Myocyte (in vitro differentiated cells): ENCODE measurements at regions not wholly inside any gene's neighbourhood (a gene's known extent, or its start where the extent isn't known, plus 50 kb on each side); places are given as distances from the start of the nearest gene placed in this dataset.
A peak's percentile ranks its signal among the peaks of the same experiment; 100 is the strongest.
"Not testable (repeated sequence)": the region's sequence is repeated elsewhere in the genome, so short reads cannot be mapped to it uniquely, and the experiment has no call there.

Experiments used
- DNase-seq: peaks from one replicate; pipeline ENCODE4 v3.0.0-alpha.2; 2012; ENCODE audit warnings: low read depth

DNA sequence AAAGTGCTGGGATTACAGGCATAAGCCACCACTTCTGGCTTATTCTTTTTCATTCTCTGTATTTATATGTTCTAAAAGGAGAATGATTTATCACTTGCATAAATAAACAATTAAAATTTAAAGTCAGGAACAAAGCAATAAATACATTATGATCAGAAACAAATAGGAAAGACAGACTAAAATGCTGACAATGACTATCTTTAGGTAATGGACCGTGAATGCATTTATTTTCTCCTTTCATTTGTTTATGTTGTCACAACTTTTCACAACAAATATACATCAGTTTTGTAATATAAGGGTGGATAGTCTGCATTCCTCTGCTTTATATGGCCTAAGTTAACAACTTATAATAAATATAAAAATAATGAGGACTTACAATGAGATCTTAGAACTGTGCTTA is 199.2 kb upstream of the EPHA4 start:
- no peak for DNase-seq

DNA sequence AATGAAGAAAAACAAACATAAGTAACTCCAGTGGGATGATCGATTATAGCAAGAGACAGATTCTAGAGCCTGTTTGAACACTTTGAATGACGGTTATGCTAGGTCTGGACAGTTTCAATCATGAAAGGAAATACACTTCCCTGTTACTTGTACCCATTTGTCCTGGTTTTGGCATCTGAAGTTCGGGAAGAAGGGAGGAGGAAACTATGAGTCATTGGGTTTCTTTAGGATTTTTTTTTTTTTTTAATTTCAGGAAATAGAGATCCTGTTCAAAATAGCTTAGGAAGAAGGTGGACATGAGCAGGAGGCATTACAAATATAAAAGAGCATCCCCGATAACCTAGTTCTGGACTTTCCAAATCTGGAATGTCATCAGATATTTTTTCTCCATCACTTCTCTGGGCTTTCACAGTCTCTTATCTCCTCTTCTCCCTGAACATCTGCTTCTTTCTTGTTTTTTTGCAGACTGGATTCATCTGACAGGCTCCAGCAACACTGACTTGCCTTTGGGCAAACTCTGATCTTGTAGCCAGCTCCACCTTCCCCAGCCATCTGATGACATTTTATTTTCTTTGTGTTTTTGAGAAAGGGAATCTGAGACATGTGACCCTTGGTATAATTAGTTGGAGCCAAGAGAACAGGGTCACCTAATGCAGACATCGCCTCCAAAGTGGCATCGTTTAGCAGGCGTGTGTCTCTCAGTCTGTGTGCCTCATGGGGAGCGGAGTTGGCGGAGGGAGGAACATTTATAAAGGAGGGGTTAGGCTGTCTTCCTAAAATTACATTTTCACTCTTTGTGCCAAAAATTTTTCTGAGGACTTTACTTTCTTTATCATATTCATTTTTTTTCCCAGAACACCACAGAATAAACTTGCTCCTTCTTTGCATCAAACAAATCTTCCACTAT is 195.3 kb upstream of the EPHA4 start:
- DNase-seq: no peak

GRCh38 chr2:221762496-221762895 is 190.4 kb upstream of the EPHA4 start:
- no peak for DNase-seq

- DNase-seq: no peak
These were observed 189.2 kb upstream of the EPHA4 start for GRCh38 chr2:221761260-221761659.

DNA sequence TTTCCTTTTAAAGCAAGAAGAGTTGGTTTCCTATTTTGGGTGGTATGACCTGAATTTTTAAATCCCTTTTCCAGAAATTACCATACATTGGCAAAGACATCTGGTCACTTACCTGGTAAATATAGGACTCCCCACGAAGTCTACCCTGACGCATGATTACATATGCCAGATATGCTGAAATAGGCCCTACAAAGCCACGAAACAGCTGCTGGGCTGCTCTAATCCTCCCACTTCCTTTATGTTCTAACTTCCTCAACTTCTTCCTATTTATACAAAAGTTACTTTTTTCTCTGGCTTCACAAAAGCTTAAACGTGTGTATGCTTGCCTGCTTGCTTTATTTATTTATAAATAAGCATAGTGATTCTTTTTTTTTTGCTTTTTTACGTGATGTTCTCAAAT is 186.0 kb upstream of the EPHA4 start:
- peak; percentile 6 for DNase-seq

DNA sequence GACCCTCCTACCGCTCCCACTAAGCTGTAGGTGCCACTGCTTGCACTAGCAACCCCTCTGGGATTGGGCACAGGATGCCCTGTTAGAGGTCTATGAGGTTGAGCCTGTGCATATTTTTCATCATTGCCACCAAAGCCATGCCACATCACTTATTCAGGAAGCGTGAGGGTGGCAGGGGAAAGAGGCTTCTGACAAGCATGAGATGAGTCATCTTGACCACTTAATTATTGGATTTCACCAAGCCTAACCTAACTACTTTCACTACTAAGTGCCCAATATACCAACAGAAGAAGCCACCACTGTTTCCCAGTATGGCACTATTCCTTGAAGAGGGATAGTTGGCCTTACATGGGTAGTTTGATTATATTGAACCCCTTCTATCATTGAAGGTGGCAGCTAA is 181.3 kb upstream of the EPHA4 start:
- DNase-seq: no peak

DNA sequence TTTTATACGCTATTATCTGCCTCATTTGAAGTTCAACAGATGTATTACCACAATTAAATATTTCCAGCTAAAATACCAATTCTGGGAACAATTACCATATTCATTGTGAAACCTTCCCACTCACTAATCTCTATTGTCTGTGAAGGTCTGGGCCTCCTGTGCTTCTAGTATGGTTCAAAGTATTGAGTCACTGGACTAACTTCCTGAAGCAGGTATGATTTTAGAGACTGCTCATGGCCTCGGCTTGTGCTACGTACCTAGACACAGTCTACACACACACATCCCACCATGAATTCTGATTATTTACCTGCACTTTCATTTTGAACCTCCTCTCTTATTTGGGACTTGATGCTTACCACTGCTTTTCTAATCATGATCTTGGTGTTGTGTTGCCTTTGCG is 180.7 kb upstream of the EPHA4 start:
- DNase-seq: no peak

DNA sequence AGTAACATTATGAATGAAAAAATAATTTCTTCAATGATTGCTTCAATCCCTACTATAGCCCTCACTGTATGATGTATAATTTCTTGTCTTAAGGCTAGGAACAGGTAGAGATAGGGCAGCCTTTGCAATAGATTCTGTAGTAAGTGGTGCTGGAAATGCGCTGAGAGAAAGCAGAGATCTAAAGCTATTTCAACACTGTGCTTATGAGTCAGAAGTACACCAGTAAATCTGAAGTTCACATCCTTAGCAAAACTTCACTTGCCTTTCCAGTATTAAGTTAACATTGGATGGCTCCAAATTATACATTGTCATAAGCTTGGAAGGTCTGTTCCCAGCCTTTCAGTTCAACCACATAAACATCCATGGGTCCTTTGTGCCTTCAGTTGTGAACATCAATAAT is 178.2 kb upstream of the EPHA4 start:
- DNase-seq: no peak

DNA sequence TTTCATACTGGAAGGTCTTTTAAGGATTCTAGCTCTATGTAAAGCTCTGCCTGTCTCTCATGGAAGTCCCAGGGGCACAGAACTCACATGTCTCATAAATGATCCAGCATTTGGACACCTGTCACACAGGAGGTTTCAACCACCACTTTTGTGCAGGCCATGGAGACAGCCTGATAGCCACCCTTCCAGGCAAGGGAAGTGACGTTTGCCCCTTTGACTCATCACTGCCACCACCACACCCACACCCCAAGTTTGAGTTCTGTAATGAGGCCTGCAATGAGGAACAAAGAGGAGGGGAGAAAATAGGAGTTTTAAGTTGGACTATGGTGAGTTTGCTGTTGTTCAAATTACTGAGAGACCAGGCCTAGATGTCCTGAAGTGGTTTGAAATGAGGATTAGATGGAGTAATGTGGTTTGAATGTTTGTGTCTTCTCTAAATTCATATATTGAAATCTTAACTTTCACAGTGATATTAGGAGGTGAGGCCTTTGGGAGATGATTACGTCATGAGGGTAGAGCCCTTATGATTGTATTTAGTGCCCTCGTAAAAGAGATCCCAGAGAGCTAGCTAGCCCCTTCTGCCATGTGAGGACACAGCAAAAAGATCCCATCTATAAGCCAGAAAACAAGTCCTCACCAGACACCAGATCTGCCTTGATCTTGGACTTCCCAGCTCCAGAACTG is 175.3 kb upstream of the EPHA4 start:
- peak; percentile 12 for DNase-seq

DNA sequence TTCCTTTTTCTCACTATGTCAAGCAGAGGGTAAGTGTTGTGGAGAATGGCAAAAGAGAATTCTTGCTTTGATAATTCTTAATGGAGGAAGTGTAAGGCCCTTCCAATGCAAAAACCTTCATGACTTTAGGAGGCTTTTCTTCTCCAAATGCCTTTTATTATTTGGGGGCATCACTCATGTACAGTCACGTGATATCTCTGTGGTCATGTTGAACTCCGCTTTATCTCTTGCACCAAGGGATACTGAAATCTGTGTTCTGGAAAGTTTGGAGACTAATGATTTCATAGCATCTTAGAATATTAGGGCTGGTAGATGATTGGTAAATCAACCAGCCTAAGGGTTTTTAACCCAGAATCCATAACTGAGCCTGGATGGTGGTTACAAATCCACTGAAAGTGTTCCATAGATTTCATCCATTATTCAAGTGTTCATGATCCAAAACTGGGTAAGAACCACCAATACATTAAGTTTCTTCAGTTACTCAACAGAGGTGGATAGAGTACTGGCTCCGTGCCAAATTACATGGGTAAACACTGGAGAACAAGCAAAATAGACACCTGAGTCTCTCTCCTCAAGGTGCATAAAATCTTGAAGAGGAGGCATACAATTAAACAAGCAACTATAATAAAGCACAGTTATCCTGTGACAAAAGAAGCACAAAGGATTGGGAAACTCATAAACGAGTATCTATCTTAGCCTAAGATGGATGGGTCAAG is 169.6 kb upstream of the EPHA4 start:
- no peak for DNase-seq

GRCh38 chr2:221731432-221732145 is 159.5 kb upstream of the EPHA4 start:
- no peak for DNase-seq

- DNase-seq: no peak
These were observed 154.9 kb upstream of the EPHA4 start for GRCh38 chr2:221726894-221727513.

DNA sequence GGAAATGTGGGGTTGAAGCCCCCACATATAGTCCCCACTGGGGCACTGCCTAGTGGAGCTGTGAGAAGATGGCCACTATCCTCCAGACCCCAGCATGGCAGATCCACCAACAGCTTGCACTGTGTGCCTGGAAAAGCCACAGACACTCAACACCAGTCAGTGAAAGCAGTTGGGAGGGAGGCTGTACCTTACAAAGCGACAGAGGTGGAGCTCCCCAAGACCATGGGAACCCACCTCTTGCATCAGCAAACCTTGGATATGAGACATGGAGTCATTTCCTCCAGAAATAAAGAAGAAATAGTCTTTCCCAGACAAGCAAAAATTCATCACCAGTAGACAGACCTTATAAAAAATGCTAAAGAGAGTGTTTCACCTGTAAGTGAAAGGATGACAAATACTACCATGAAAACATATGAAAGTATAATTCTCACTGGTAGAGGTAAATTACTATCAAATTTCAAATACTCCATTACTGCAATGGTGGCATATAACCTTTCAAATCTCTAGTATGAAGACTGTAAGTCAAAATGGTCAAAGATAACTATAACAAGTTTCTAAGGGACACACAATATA is 152.6 kb upstream of the EPHA4 start:
- no peak for DNase-seq

DNA sequence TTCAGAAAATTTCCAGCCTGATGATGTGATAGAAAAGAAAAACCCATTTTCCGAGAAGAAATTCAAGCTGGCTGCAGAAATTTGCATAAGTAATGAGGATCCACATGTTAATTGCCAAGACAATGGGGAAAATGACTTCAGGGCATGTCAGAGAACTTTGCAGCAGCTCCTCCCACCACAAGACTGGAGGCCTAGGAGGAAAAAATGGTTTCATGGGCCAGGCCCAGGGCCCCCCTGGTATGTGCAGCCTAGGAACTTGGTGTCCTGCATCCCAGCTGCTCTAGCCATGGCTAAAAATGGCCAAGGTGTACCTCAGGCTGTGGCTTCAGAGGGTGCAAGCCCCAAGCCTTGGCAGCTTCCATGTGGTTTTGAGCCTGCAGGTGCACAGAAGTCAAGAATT is 152.0 kb upstream of the EPHA4 start:
- not testable (repeated sequence) for DNase-seq

GRCh38 chr2:221716426-221717303 is 144.6 kb upstream of the EPHA4 start:
- DNase-seq: peak; percentile 10

- DNase-seq: no peak
These were observed 143.6 kb upstream of the EPHA4 start for GRCh38 chr2:221715523-221716247.

GRCh38 chr2:221710744-221711143 is 138.6 kb upstream of the EPHA4 start:
- DNase-seq: no peak

GRCh38 chr2:221708902-221709301 is 136.8 kb upstream of the EPHA4 start:
- DNase-seq: no peak
